SK-N-SH (cell line): ENCODE measurements at regions not wholly inside any gene's neighbourhood (a gene's known extent, or its start where the extent isn't known, plus 50 kb on each side); places are given as distances from the start of the nearest gene placed in this dataset.

Source experiments
- CTCF ChIA-PET: fragments of 300-600, 350-600 bp; formaldehyde crosslinking; extraction: SDS; loops from one replicate; lab custom pipeline; 2021; lab: Yijun Ruan, JAX
- POLR2A ChIA-PET: fragments of 350-600 bp; sonication (Branson Sonifier 250); formaldehyde crosslinking; extraction: SDS; loops from one replicate; lab custom pipeline; 2020; ENCODE audit warnings: antibody characterized with exemption, inconsistent platforms; lab: Yijun Ruan, JAX
- DNase-seq: peaks from one replicate; pipeline ENCODE4 v3.0.0; 2012
- H2AFZ ChIP-seq: fragments of 200-600 bp; sonication (generic); 2 replicates; pipeline ENCODE4 v1.8.1; 2016; ENCODE audit warnings: antibody characterized with exemption, mild to moderate bottlenecking, low read depth
- H3F3A ChIP-seq: fragments of 200-600 bp; sonication (generic); replicated peaks from 2 replicates; pipeline ENCODE3; 2016; ENCODE audit warnings: antibody characterized with exemption, mild to moderate bottlenecking; ENCODE audit not compliant: insufficient read depth
- H3K27ac ChIP-seq, 2 experiments: fragments of 200-500 bp in 1 of 2; fragments of 200-600 bp in 1 of 2; sonication (Bioruptor generic) in 1 of 2; sonication (generic), shearing (Covaris generic) in 1 of 2; 2 replicates each; pipeline versions ENCODE4 v1.5.1 to v1.6.1; 2014 to 2016; ENCODE audit warnings: low read depth in 2 of 2, inconsistent platforms in 1 of 2, low read length in 1 of 2, mild to moderate bottlenecking in 1 of 2, mixed read lengths in 1 of 2
- H3K27me3 ChIP-seq: fragments of 200-600 bp; sonication (generic), shearing (Covaris generic); 2 replicates; pipeline ENCODE4 v1.6.1; 2016; ENCODE audit warnings: mixed run types; ENCODE audit not compliant: insufficient read depth
- H3K36me3 ChIP-seq, 2 experiments: fragments of 200-500 bp in 1 of 2; fragments of 200-600 bp in 1 of 2; sonication (Bioruptor generic) in 1 of 2; sonication (generic) in 1 of 2; replicated peaks in 1 of 2; 2 replicates each; pipeline versions ENCODE3 to v1.5.1; 2014 to 2016; ENCODE audit warnings: low read length in 1 of 2, mild to moderate bottlenecking in 1 of 2; ENCODE audit not compliant: insufficient read depth in 2 of 2, control insufficient read depth in 1 of 2
- H3K4me1 ChIP-seq, 2 experiments: fragments of 200-500 bp in 1 of 2; fragments of 200-600 bp in 1 of 2; sonication (Bioruptor generic) in 1 of 2; sonication (generic), shearing (Covaris generic) in 1 of 2; 2 replicates each; pipeline versions ENCODE4 v1.5.1 to v1.6.1; 2014 to 2016; ENCODE audit warnings: low read depth in 1 of 2, low read length in 1 of 2, mixed run types in 1 of 2; ENCODE audit not compliant: insufficient read depth in 2 of 2, control insufficient read depth in 1 of 2
- H3K4me2 ChIP-seq: fragments of 200-600 bp; sonication (generic), shearing (Covaris generic); 2 replicates; pipeline ENCODE4 v1.6.1; 2017; ENCODE audit warnings: mixed run types
- H3K4me3 ChIP-seq, 2 experiments: fragments of 200-500 bp in 1 of 2; fragments of 200-600 bp in 1 of 2; sonication (Bioruptor generic) in 1 of 2; sonication (generic), shearing (Covaris generic) in 1 of 2; 2 replicates each; pipeline versions ENCODE4 v1.5.1 to v1.8.1; 2014 to 2016; ENCODE audit warnings: low read depth in 2 of 2, inconsistent platforms in 1 of 2, low read length in 1 of 2, mild to moderate bottlenecking in 1 of 2, mixed read lengths in 1 of 2, moderate library complexity in 1 of 2
- H3K79me2 ChIP-seq: fragments of 200-600 bp; sonication (generic); 2 replicates; pipeline ENCODE4 v1.8.1; 2017; ENCODE audit warnings: mild to moderate bottlenecking; ENCODE audit not compliant: insufficient read depth
- H3K9ac ChIP-seq: fragments of 200-600 bp; sonication (generic); 2 replicates; pipeline ENCODE4 v1.6.1; 2017; ENCODE audit warnings: mixed run types
- H3K9me2 ChIP-seq: fragments of 200-600 bp; sonication (generic); 2 replicates; pipeline ENCODE4 v1.6.1; 2017; ENCODE audit warnings: mixed run types
- H3K9me3 ChIP-seq: fragments of 200-600 bp; sonication (generic); 2 replicates; pipeline ENCODE4 v1.6.1; 2017; ENCODE audit warnings: mixed run types, mild to moderate bottlenecking, moderate library complexity
- H4K20me1 ChIP-seq: fragments of 200-600 bp; sonication (generic); 2 replicates; pipeline ENCODE4 v1.6.1; 2017; ENCODE audit warnings: mild to moderate bottlenecking, mixed run types; ENCODE audit not compliant: insufficient read depth
- CHD2 ChIP-seq: fragments of 150-350 bp; IDR thresholded peaks from 2 replicates; pipeline ENCODE4 v1.6.1; 2018; ENCODE audit warnings: low read length; ENCODE audit not compliant: partially characterized antibody
- FOXJ3 ChIP-seq: sonication (generic); formaldehyde crosslinking; IDR thresholded peaks from 2 replicates; pipeline ENCODE4 v1.5.1; 2020; ENCODE audit warnings: mild to moderate bottlenecking, missing genetic modification reagents
- GABPA ChIP-seq: IDR thresholded peaks from 2 replicates; pipeline ENCODE4 v1.4.0; 2012; ENCODE audit warnings: low read depth, mild to moderate bottlenecking
- JUND ChIP-seq: IDR thresholded peaks from 2 replicates; pipeline ENCODE4 v1.4.0; 2012
- RAD21 ChIP-seq: IDR thresholded peaks from 2 replicates; pipeline ENCODE4 v1.6.1; 2012; ENCODE audit warnings: mild to moderate bottlenecking, low read length
- RCOR1 ChIP-seq: fragments of 150-350 bp; IDR thresholded peaks from 2 replicates; pipeline ENCODE4 v1.6.1; 2017; ENCODE audit warnings: antibody characterized with exemption, low read length
- RFX5 ChIP-seq: IDR thresholded peaks from 2 replicates; pipeline ENCODE4 v1.6.1; 2012; ENCODE audit warnings: mild to moderate bottlenecking, improper control_type of control experiment, low read length
- RXRA ChIP-seq: IDR thresholded peaks from 2 replicates; pipeline ENCODE4 v1.4.0; 2012; ENCODE audit warnings: low read depth, mild to moderate bottlenecking, borderline replicate concordance
- SIN3A ChIP-seq: IDR thresholded peaks from 2 replicates; pipeline ENCODE4 v1.6.1; 2012; ENCODE audit warnings: low read depth, mild to moderate bottlenecking, low read length, moderate library complexity, borderline replicate concordance
- TAF1 ChIP-seq: IDR thresholded peaks from 2 replicates; pipeline ENCODE4 v1.6.1; 2012; ENCODE audit warnings: low read depth, mild to moderate bottlenecking, low read length, moderate library complexity, borderline replicate concordance
- TCF12 ChIP-seq: IDR thresholded peaks from 2 replicates; pipeline ENCODE4 v1.4.0; 2012
- WGBS: methylation state at CpG from one replicate; pipeline ENCODE4 v1.1.6; 2017; ENCODE audit warnings: low lambda C conversion rate; 5-methylcytosine and 5-hydroxymethylcytosine counted together
- TF ChIP-seq, protein P1 (sequence below): IDR thresholded peaks from 2 replicates; pipeline ENCODE4; 2012
- TF ChIP-seq, protein P2 (sequence below): IDR thresholded peaks from 2 replicates; pipeline ENCODE4 v1.6.1; 2012; ENCODE audit warnings: mild to moderate bottlenecking, low read depth, low read length, moderate library complexity

DNA sequence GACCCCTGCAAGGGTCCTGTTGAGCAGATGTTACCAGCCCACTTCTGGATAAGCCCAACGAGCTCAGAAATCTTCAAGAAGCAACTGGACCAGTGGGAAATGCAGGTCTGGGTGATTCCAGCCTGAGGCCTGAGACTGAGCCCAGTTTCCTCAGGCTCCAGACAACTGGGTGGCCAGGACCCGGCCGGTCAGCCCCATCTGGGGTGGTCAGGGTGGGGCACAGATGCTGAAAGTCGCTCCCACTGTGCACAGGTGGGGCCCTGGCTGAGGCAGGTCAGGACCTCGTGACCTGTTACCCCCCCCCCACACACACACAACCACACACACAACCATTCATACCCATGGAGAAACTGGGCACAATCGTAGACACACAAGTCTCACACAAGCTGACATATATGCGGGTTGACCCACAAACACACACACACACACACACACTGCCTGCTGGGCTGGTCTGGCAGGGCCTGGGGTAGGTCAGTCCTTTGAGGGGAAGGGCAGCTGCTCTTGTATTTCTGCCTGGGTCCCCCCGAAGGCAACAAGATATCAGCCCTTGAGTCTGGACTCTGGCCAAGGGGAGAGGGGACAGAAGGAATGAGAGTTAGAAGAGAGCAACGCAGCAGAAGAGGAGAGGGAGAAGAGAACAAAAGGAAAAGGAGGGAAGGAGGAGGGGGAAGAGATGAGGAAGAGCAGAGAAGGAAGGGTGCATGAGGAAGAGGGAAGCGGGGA lies 99.0 kb upstream of the CDH5 start:
- 89% methylated on average over 8 of the region's 10 CpGs for WGBS
- H2AFZ ChIP-seq = no peak overlapping the region
- ChIA-PET POLR2A (no interaction called here), CTCF (interaction anchor here (0.6 to 1.3 kb wide), 3 partner anchors 28 to 1279 kb away, joined by 3 read pairs; no protein-coding TSS in a partner anchor)
- H3K27ac ChIP-seq = no peak overlapping the region
- H3K9me3 ChIP-seq = no peaks in the 10 kb centered on the region
- H3K9ac ChIP-seq = no peak overlapping the region
- H3K9me2 ChIP-seq = no peaks in the 10 kb centered on the region
- no peaks in the 10 kb centered on the region for H3K36me3 ChIP-seq
- H3K27me3 ChIP-seq = no peaks in the 10 kb centered on the region
- no peaks in the 10 kb centered on the region for H4K20me1 ChIP-seq
- H3K79me2 ChIP-seq = no peaks in the 10 kb centered on the region
- H3K4me1 ChIP-seq = peaks cover 6 to 38% of the 10 kb centered on the region in 2 experiments; a peak in 3 of 4 replicates
- no peaks in the 10 kb centered on the region for H3F3A ChIP-seq
- DNase-seq = no peak
- no peak overlapping the region for H3K4me3 ChIP-seq
- TF ChIP-seq RCOR1 (no peak), RFX5 (no peak), SIN3A (no peak), TAF1 (no peak), RXRA (no peak)
- TF ChIP-seq, protein P1, sequence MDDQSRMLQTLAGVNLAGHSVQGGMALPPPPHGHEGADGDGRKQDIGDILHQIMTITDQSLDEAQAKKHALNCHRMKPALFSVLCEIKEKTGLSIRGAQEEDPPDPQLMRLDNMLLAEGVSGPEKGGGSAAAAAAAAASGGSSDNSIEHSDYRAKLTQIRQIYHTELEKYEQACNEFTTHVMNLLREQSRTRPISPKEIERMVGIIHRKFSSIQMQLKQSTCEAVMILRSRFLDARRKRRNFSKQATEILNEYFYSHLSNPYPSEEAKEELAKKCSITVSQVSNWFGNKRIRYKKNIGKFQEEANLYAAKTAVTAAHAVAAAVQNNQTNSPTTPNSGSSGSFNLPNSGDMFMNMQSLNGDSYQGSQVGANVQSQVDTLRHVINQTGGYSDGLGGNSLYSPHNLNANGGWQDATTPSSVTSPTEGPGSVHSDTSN = no peak
- no peak overlapping the region for H3K4me2 ChIP-seq

DNA sequence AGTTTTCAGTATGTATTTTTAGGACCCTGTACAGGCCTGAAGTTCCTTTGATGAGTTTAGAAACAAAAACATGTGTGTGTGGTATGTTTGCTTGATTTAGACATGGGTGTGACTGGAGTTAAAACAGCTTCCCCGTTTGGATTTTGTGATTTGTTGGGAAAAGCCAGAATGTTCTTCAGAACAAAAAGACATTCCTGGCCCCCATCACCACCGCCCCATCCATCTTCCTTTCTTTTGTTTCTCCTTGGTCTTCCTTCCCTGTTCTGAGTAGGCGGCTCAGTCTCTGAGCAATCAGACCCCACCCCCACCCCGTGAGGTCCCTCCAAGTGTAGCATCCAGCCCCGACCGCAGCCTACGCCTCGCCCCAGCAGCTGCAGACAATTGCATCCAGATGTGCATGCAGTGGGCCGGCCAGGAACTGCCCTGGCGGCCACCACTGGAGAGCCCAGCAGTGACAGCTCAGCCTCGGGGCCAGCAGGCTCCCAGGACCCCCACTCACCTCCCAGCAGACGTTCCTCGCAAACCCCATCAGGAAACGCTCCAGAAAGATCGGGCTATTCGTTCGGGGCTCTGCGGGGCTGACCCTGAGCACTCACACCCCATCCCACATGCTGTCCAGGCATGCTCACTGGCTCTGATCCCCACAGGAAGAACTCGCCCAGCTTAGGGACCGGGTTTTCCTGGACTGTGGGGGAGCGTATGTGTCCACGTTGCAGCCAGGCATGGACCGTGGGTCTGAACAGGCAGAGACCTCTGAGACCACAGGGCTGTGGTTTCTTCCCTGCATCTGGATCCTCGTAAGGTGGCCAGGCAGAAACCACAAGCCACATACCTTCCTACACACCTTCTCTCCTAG lies 99.8 kb upstream of the CDH5 start:
- peak; percentile 87 for DNase-seq
- Histone ChIP-seq H3K27me3 (no peaks in the 10 kb centered on the region), H3K27ac (peak overlapping the region in 1 of 2 experiments; percentile 53; a peak in 1 of 4 replicates), H3K4me3 (no peak overlapping the region), H3K9ac (no peak overlapping the region), H3K4me2 (peak overlapping the region; percentile 6; the same call in 1 of the 2 replicates), H3K79me2 (no peaks in the 10 kb centered on the region)
- ChIA-PET POLR2A (no interaction called here), CTCF (interaction anchor here (0.6 to 1.3 kb wide), 5 partner anchors 9 to 1279 kb away, joined by 3 read pairs; no protein-coding TSS in a partner anchor)
- TF ChIP-seq, protein P2, sequence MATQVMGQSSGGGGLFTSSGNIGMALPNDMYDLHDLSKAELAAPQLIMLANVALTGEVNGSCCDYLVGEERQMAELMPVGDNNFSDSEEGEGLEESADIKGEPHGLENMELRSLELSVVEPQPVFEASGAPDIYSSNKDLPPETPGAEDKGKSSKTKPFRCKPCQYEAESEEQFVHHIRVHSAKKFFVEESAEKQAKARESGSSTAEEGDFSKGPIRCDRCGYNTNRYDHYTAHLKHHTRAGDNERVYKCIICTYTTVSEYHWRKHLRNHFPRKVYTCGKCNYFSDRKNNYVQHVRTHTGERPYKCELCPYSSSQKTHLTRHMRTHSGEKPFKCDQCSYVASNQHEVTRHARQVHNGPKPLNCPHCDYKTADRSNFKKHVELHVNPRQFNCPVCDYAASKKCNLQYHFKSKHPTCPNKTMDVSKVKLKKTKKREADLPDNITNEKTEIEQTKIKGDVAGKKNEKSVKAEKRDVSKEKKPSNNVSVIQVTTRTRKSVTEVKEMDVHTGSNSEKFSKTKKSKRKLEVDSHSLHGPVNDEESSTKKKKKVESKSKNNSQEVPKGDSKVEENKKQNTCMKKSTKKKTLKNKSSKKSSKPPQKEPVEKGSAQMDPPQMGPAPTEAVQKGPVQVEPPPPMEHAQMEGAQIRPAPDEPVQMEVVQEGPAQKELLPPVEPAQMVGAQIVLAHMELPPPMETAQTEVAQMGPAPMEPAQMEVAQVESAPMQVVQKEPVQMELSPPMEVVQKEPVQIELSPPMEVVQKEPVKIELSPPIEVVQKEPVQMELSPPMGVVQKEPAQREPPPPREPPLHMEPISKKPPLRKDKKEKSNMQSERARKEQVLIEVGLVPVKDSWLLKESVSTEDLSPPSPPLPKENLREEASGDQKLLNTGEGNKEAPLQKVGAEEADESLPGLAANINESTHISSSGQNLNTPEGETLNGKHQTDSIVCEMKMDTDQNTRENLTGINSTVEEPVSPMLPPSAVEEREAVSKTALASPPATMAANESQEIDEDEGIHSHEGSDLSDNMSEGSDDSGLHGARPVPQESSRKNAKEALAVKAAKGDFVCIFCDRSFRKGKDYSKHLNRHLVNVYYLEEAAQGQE = no peak
- TF ChIP-seq RXRA (no peak), RAD21 (peak; percentile 14; the same call in 1 of the 2 replicates), TCF12 (peak; percentile 59), FOXJ3 (CRISPR knock-in tag) (no peak), CHD2 (peak; percentile 62), RCOR1 (0 out of 2 replicates have a peak, but pooled peaks have one; percentile 42), GABPA (no peak), JUND (no peak)
- TF ChIP-seq, all 33 proteins: peak for 4
- no peaks in the 10 kb centered on the region for H3F3A ChIP-seq
- no peaks in the 10 kb centered on the region for H4K20me1 ChIP-seq
- H3K9me3 ChIP-seq = no peaks in the 10 kb centered on the region
- WGBS = 39% methylated on average over 22 of the region's 24 CpGs
- no peak overlapping the region for H2AFZ ChIP-seq
- no peaks in the 10 kb centered on the region for H3K9me2 ChIP-seq
- H3K36me3 ChIP-seq = no peaks in the 10 kb centered on the region
- H3K4me1 ChIP-seq = peaks cover 6 to 42% of the 10 kb centered on the region in 2 experiments; a peak in 3 of 4 replicates
